NOMO-1 treated with dmso at 0.1 percent for 144 hours (cell line): ENCODE measurements at regions not wholly inside any gene's neighbourhood (a gene's known extent, or its start where the extent isn't known, plus 50 kb on each side); places are given as distances from the start of the nearest gene placed in this dataset.
A peak's percentile ranks its signal among the peaks of the same experiment; 100 is the strongest.

Experiments used
- DNase-seq: peaks from one replicate; lab custom pipeline; 2025; ENCODE audit not compliant: unreplicated experiment; lab: John Stamatoyannopoulos, UW

DNA sequence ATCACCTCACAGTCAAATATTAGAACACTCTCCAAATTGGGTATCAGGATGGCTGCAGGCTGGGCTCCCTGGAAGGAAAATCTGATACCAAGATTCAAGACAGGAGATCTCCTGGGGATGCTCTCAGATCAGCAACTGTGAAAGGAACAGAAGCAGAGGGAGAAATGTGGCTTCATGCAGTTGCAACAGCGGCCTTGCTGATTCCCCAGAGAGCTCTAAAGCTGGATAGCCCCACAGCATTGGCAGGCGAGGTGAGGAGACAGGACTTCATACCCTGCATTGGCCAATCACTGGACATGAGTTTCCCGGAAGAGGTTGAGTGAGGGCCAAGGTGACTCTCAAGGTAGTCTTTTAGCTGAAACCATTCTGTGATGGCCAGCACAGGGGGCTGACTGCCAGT, 190.6 kb downstream of the PTPN20 start:
- DNase-seq: no peak

DNA sequence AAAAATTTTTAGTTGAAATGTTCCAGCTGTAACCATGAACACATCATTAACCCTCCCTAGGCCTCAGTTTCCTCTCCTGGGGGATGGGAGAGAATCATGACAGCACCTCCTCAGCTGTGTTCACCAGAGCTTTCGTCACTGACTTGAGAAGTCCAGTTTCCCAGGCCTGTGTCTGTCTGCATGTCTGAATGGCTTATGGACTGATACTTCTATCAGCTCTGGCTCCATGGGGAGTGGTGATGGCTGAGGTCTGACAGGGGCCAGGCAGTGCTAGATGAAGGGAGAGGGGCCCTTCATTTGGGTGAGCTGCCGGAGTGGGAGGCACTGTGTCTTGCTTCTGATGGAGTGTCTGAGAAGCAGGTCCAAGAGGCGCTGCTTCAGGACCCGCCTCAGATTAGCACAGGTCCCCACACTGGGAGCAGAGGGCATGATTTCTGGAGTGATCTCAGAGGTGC, 192.9 kb downstream of the PTPN20 start:
- no peak for DNase-seq

DNA sequence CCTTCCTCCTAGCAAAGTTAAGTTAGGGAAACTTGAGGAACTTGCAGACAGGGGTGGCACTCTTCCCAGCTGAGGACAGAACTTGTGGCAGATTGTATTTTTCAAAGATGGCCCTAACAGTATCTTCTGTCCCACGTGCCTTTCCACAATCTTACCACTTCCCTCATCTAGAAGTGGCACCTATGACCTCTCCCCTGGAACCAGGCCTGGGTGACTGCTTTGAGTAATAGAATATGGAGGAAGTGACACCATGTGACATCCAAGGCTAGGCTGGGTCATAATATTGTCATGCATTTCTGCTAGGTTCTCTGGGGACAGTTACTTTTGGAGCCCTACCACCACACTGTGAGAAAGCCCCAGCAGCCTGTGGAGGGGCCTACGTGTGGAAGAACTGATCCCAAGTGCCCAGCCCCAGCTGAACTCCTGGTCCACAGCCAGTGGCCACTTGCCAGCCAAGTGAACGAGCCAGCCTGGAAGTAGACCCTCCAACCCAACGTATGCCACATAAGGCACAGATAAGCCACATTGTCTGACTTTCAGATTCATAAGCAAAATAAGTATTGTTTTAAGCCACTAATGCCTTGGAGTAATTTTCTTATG, 193.7 kb downstream of the PTPN20 start:
- DNase-seq: peak; percentile 40

DNA sequence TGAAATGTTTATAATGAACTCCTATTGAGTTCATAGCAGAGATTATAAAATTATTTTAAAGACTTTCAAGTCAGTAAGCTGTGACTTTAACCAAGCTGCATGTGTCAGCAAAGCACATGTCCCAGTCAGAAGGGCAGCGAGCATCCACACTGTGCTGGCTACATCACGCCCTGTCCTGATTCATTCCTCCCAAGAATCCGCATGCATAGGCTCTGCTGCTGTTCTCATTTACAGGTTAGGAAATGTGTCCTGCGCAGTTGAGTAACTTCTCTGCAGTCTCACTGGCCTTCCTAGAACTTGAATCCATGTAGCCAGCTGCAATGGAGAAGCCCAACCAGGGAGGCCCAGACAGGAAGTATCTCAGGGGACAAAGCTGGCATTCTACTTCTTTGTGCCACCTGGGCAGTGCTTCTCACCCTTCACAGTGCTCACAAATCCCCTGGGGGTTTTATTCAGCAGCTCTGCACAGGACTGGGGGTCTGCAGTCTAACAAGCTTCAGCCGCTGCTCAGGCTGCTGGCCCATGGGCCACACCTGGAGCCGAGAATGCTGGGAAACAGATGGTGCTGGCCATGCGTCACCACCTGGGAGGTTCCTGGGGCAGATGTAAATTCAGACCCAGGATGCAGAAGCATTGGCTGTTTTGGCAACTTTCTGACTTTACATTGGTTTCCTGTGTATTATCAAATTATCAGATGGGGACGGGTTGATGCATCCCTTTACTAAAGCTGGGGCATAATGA, 192.8 kb upstream of the GDF10 start:
- DNase-seq: no peak

DNA sequence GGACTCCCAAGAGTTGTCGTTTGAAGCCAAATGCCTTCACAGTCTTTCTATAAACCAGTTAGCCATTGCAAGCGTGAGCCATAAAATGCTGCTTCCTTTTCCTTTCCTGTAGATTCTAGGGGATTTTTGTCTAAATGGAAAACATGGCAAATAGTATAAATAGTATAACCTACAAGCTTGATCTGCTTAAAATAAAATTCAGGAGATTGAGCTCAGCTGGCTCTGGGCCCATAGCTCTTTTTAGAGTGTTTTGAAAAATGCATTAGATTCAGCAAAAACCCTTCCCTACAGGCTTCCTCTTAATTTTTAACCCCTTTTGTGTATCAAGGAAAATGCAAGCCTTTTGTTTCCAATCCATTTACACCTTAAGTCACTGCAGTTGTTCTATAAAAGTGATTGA, 190.1 kb upstream of the GDF10 start:
- no peak for DNase-seq

DNA sequence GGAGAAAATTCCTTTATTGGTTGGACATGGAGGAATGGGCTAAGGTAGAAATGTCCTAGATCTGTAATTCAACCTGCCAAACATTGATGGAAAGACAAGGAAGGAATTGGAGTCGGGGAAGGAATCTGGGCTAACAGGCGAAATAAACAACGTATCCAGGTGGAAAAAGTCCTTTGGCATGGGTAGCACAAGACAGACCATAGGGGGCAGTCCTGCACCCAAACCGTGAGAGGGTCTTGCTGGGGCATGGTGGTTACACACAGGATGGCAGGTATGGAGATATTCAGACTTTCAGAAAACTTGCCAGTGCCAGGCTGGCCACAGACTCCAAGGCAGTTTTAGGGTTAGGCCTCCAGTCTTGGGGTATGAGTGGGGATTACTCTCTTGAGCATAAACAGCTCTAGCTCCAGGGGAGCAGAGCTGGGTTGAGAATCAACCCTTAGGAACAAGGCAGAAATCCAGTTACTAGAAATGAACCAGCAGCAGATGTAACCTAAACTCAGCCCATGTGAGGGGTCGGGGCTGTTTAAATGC, 188.6 kb upstream of the GDF10 start:
- no peak for DNase-seq

DNA sequence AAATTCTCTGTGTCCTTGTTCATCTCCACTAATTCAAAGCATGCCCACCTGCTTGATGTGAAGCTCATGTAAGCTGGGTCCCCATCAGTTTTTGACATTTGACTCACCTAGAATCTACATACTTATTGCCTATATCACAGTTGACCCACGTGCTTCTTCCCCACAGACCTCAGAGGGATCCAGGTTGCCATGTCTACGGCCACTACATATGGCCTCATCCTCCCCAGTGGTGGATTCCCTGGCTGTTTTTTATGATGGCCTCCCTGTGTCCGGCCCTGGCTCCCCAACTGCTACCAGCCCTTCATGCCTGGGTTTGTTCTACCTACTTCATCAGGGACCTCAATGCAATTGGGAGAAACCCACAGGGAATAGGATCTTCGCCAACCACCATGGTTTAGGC, 187.4 kb upstream of the GDF10 start:
- no peak for DNase-seq

DNA sequence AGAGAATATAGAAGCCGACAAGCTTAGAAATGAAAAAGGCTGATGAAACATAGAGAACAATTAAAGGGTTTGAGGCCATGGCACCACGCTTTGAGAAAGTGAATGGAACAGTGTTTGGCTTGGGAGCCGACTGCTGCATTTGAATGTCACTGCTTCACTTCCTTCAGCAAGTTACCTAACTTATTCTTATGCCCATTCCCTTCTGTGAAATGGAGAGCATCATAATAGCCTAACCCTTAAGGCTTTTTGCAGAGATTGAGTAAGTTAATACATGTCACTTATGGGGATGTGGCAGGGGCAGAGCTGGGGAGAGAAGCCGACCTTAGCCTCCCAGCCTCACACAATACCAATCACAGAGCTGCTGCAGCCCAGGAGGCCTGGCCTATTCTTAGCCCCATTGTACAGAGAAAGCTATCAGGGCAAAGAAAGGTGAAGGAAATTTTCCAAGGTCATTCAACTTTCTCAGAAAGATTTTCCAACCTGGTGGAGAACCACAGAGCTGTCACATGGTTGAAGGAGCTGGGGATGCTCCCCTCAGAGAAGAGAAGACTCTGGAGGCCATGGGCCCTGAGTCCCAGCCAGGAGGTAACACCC, 186.0 kb upstream of the GDF10 start:
- no peak for DNase-seq

DNA sequence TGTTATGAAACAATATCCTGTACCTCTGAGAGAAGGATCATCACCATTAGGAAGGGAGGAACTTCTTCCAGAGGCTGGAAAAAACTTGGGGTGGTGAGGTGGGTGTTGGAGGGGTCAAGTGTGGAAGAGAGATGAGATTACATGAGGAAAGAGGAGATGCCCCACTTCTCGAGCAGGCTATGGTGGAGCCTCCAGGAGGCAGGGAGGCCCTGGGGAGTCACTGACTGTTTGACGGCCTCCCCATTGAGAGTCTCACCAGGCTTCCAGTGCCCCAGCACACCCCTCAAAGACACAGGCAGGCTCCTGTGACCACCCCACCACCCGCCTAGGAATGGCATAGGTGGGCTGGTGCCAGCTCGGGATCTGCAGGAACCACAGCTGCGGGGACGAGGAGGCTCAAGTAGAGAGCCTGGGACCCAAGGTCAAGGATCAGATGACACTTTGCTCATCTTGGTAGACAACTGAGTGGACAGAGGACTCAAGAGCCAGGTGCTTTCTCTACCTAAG, 185.3 kb upstream of the GDF10 start:
- no peak for DNase-seq

DNA sequence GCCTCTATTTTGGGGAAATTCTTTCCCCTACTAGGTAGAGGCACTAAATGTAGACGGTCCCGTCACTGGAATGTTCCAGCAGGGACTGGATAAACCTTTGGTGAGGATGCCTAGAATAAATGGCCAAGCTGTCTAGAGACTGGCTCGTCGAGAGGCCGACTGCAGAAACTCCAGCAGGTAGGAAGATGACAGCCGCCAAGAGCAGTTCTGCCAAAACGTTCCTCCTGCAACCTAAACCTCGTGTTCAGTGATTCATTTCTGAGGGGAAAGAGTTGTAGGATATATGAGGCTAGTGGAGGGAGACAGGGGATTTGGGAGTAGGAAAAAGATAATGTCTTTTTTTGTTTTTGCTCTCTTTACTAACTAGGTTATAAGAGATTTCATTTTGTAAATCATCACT, 184.7 kb upstream of the GDF10 start:
- DNase-seq: no peak

DNA sequence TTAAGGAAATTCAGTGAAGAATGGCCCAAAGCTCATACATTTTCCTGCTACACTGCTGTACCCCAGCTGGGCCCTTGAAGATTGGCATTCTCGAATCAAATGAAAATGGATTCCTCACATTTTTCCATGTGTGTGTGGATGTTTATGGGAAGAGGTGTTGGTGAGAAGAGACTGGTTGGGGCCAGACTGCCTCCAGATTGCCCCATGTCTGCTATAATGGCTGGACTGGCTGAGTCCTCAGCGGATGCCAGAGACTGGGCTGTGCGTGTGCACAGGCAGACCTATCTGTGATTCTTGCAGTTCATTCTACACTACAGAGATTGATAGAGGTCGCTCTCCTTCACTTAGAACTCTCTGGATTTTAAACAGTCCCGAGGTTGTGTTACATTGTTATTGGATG, 183.6 kb upstream of the GDF10 start:
- no peak for DNase-seq

DNA sequence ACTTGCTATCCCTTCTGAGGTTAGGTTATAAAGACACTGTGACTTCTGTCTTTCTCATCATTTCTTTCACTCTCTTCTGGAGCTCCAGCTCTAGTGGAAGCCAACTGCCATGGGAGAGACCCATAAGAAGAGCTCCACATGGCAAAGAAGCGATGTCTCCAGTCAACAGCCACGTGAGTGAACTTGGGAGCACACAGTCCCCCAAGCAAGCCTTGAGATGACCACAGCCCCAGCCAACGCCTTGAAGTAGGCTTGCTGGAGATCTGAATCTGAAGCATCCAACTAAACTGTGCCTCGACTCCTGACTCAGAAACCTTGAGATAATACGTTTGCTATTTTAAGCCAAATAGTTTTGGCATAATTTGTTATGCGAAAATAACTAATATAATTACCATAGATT, 181.7 kb upstream of the GDF10 start:
- DNase-seq: no peak

DNA sequence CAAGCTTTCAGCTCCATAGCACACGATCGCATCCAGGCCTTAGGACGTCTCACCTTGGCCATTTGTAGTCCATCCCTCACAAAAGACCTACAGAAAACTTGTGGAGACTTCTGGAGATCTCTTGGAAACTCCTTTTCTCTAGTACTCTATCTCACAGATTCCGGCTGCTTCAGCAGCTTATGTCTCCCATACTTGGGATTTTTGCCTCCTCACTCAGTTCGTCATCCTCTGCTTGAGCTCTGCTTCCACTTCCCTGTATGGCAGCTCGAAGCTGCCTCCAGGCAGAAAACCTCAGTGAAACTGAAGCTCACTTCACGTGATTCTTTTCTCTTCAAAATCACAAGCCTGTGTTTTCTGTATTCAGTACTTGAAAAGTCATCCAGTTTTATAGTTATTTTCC, 178.7 kb upstream of the GDF10 start:
- DNase-seq: no peak

DNA sequence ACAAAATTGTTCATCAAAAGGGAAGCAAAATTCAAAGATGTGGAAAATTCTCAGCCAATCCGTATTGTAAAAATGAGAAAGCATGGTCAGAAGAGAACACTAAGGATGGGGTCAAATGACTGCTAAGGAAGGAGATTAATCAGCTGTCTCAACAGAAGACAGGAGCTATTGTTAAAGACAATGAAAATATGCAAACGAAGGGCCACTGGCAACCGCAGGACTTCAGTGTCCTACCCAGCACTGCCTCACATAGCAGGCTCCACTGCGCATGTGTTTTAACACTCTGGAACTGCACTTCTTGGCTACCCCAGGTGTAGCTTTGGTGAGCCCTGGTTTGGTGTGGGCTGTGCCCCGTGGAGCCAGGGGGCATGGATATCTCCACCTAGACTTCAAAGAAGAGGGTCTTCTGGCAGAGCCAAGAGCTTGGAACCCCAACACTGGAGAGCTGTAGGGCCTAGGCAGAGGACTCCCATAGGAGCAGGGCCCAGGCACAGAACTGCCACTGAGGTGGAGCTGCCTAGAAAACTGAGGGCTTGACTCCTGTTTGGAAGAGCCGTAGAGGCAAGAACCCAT, 176.2 kb upstream of the GDF10 start:
- DNase-seq: no peak

DNA sequence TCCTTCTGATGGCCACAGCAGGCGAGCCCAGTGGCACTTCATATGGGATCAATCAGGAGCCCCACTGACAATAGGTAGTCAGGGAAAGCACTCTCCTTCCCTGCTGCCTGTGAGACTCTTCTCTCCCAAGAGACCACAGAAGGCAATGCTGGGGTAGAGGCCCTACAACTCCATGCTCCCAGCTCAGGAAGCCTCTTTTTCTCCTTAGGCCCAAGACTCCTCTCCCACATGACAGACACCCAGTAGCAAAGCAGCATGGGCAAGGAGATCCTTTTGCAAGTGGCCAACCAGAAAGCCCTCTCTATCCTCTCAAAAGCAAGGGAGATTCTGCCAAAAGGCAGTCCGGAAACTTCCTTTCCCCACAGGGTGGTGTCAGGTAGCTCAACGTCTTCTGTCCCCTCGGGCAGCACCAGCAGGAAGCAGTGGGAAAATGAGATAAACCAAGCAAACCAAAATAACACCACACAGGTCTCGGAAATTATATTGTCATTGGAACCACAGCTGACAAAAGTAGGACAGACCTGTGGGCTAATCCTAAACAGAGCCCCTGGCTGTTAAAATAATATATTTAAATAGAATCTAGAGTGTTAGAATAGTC, 172.7 kb upstream of the GDF10 start:
- DNase-seq: no peak

DNA sequence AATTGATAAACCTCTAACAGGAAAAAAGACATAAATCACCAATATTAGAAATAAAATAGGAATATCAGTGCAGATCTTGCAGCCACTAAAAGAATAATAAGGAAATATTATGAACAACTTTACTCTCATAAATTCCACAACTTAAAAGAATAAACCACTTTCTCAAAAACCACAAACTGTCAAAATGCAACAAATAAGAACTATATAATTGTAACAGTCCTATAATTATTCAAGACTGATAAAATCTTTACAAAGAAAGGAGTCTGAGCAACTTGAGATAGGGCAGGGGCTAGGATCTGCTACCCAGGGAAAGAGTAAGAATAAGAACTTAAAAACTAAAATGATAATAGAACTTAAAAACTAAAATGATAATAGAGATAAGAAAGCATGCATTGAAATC, 169.5 kb upstream of the GDF10 start:
- no peak for DNase-seq

DNA sequence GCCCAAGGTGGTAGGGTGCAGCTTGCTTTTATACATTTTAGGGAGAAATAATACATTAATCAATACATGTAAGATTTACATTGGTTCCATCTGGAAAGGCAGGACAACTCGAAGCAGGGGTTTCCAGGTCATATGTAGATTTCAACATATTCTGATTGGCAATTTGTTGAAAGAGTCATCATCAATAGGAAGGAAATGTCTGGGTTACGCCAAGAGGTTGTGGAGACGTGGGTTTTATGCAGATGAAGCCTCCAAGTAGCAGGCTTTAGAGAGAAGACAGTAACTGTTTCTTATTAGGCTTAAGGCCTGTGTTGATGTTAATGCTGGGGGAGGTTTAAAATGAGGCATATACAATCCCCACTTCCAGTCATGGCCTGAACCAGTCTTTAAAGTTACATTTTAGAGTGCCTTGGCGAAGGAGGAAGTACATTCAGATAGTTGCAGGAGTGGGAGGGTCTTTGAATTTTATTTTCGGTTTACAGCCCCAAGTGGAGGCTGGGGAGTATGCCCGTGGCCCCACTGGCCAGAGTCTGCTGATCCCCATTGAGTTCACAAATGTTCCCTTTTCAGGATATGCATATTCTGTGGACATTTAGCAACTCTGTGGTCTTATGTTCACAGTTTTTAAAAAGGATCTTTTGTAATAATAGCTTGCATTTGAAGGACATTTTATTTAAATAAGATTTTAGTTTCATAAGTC, 166.0 kb upstream of the GDF10 start:
- peak; percentile 79 for DNase-seq

DNA sequence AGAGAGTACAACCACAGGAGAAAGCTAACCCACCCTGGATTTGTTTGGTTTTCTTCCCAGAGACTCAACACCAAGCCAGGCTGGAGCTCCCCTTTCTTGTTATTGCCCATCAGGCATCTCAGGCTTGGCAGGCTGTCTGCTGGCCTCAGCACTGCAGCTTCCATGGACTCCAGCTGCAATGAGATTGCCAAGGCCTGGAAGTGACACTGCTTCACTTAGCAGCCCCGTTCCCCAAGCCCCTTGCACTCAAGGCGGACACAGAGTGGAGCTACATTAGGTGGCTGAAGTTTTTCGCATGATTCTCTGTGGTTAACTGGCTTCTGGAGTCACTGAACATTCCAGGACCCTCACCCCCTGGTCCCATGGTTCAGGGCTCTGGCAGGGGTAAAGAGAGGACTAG, 163.1 kb upstream of the GDF10 start:
- no peak for DNase-seq

DNA sequence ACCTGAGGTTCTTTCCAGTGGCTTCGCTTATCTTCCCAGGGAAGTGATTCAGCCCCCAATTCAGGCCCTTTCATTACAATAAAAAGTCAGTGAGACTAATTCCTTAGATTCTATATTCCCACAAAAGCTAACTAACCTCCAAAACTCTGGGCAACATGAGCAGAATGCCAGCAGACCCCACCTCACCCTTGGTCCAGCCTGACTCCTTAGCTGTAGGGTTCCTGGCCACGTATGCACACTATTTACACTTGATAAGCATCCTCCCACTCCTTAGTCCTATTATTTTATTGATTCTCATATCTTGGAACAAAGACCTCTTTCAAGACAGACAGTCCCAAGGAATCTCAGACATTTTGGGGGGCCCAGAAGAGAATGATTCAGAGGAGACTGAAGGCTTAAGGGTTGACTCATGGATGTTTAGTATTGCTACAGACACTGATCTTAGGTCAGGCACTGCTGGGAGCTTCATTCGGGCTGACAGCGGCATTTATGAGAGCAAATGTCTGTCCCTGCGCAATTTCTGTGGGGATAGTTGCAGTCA, 162.6 kb upstream of the GDF10 start:
- DNase-seq: no peak

DNA sequence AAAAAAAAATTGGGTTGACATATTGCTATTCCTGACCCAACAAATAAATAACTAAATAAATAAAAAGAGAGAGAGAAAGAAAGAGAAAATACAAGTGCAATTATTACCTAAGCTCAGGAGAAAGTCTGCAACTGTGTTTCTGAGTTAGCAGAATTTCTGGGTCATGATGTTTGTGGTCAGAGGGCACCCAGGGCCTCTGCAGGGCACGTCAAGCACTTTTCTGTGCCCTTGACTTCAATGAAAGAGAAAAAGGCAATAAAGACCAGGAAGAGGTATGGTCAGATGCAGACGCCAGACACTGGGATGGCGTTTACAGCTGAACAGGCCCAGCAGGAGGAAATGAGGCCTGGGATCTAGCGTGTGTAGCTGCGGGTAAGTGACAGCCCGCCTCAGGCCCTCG, 160.9 kb upstream of the GDF10 start:
- no peak for DNase-seq
